ENCODE measurements at regions not wholly inside any gene's neighbourhood (a gene's known extent, or its start where the extent isn't known, plus 50 kb on each side); places are given as distances from the start of the nearest gene placed in this dataset.

DNA sequence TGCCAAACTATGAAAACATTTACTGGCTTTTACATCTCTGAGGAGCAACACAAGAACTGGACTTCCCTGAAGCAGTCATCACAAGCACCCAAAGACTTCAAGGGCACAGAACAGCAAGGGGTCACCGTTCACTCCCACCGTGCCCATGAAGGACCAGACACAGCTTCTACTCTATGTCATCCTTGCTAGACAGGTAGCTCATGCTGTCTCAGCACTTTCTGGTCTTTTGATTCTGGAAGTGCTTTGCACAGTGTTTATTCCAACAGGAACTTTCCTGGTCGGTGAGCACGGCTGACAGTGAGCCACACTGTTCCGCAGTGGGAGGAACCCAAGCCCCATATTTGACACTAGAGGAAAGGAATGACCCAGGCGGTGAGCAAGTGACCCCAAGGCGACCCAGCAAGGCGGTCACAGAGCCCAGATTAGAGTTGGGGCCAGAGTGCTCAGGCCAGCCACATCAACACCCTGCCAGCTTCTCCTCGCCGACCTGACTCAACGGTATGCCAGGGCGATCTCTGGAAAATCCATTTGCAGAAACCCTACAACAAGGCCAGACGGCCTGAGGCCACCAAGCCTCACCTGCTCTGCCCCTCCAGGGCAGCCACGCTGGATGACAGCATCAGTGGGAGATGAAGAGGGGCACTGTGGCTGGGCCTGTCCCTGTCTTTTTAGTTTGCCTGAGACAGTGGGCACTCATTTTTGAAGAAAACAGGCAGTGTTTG is 318.6 kb downstream of the TCERG1L start:
- DNase-seq = no peak

DNA sequence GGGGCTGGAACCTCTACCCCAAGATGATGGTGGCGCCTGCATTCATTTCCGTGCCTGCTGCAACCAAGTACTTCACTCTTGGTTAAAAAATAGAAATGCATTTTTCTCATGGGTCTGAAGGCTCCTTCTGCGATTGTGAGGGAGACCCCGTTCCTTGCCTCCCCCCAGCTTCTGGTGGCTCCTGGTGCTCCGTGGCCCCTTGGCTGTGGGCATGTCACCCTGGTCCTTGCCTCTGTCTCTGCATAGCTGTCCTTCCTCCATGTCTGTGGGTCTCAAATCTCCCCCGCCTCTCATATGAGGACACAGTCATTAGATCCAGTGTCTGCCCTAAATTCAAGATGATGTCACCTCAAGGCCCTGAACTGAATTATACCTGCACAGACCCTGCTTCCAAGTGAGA is 317.9 kb downstream of the TCERG1L start:
- no peak for DNase-seq

DNA sequence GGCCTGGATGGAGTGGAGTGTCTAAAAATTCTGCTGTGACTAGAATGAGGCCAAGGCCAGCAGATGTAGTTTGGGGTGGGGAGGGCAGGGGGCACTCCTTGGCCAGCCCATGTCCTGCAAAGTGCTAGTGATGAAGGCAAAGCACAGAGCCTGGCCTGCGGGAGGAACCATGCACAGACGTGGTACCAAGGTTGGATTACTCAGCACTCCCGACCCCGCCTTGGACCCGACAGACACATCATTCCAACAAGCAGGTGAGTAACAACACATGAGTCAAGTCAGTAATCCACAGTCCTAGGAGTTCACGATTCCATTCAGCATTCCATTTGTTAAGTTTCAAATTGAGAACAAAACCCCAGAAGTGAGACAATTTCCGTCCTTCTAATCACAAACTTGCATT is 317.3 kb downstream of the TCERG1L start:
- no peak for DNase-seq

DNA sequence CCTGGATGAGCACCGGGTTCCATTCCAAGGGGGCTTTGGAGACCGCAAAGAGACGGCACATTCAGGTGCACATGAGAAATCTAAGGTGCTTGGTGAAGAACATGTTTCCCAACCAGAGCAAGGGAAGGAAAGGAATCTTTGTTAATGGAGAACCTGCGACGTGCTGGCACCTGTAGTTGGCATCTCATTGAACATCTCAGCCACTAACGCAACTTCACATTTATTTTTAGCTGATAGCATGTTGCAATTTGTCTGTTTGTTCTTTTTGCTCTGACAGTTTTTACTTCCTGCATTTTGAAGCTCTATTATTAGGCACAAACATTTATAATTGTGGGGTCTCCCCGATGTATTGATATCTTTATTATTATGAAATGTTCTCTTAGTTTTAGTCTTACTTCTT is 316.7 kb downstream of the TCERG1L start:
- DNase-seq = no peak

DNA sequence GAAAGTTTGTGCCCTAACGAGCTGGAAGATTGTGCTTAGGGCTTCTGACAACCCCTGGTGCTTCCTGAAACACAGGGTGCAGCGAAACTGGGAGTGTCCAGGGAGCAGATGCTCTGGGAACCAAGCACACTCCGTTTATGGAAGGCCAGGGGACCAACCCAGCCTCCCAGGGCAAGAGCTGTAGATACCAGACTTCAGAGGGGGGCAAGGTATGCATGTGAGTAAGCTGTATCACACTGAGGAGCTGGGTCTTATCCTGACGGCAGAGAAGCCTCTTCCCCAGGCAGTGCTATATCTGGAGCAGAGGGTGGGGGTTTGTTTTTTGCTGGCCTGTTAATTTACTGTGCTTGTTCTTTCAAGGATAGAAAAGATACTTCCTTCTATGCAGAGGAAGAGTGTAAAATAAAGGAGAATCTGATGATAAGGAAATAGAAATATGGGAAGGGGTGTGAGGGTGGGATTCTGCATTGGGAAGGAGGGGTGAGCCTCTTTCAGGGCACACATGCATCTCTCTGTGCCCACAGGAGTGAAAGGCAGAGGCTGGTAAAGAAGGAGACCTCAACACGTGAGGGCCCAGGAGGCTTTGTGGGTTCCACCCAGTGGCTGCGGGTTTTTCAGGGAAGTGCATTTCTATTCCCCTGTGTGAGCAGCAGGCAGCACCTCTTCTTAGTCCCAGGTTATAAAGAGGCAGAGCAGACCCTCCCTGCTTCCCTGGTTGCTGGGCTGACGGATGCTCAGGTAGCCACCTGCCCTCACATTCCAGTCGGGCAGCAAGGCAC is 314.1 kb downstream of the TCERG1L start:
- DNase-seq = no peak

DNA sequence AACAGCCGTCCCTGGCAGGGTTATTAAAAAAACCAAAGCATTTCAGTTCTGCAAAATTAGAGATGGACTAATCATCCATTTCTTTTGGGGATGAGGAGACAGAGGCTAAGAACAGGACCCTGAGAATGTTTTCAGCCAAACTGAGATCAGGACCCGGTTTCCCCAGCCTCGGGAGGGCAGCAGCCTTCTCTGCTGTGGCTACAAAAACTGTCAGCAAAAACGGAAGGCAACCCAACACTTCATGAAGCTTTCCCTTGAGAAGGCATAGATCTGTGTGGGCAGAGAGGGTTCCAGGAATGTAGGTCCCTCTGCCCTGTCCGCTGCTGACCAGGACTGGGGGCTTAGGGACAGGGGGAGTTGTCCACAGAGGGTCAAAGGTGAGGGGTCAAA is 313.5 kb downstream of the TCERG1L start:
- DNase-seq = no peak

DNA sequence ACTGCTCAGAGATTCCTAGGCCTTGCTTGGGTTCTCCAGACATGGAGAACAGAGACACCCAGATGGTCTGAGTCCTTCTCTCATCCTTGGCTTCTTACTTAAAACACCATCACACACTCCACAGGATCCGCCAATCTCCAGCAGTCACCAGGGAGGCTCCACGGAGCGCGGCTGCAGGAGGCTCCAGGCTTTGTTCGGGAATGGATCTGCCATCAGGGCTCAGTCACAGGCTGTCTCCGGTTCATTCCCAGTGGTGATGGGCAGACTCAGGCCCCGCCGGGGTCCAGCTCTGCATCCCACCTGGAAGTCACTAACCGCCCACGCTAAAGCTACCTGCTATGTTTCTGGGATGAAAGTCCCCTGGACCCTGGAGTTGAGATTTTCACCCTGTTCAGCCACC is 312.9 kb downstream of the TCERG1L start:
- DNase-seq = no peak

DNA sequence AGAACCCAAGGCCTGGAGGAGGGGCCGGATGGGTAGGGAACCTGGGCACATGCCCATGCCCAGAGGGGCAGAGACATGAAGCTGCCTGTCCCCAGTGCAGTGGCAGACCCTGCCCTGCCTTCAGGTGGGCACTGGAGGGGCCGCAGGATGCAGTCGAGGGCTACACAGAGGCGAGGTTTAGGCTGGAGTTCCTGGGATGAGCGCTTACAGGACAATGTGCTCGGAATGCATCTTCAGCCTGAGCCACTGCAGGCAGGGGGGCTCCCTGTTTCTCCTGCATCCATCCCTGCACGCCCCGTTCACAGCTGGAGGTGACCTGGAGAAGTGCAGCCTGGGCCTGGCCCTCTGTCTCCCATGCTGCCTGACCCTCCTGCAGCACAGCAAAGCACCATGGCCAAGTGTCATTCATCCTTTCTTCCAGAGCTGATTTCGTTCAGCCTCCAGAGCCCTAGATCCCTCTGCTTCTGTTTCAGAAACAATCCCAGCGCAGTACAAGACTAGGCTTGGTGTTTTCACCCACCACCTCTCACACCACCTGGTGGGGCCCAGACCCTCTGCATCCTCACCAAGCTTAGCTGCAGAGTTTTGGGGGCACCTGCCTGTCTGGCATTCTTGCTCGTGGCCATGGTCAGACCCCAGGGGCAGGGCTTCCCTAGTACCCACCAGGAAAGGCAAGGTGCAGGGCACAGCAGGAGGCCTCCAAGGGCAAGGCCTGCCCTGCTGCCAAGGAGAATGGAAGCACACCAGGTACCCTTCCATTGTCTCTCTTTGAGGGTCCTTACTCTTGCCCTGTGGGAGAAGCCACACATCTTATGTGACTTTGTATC is 311.9 kb downstream of the TCERG1L start:
- DNase-seq = no peak

DNA sequence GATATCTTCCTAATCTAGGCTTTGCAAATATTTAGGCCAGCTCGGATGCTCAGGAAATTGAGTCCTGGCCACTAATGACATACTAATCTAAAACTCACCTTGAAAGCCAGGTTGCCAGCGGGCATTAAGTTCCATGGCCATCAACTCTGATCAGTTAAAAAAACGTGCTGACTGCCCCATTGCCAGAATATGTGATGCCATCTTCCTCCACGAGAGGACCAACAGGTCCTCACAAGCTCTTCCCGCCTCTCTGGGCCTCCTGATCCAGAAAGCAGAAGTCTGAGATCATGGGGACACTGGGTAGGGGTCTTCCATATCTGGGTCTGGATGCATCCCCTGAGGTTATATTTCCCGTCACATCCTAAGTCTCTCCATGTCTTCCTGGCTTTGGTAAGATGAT is 311.3 kb downstream of the TCERG1L start:
- DNase-seq = no peak

DNA sequence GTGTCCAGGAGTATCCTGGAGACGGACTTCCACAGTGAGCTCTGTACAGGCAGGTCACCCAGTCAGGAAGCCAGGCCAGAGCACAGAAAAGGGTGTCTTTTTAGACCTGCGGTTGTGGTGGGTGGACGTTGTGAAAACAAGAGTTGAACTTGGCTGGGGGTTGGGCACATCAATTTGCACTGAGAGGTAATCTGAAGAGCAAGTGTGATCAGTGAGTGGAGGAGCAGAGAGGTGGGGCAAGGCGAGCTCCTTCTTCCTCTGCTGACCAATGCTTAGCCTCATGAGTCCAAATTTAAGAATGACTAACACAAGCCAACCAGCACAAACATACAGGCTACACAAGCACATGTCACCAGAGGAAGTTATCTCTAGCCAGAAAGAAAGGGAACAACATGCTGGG is 310.8 kb downstream of the TCERG1L start:
- no peak for DNase-seq

DNA sequence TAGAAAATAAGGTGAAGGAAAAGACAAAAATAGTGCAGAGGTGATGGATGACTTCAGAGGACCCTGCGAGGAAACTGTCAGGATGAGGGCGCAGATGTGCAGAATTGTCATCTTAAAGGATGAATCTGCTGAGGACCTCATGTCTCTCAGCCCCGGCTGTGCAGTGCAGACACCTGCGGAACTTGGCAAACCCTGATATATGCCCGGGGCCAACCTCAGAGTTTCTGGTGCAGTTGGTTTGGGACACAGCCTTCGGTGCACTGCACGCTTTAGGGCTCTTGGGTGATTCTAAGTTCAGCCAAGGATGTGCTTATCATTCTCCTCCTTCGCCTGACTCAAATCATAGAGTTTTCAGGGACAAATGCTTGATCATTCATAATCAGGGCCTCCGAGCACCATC is 310.1 kb downstream of the TCERG1L start:
- no peak for DNase-seq

DNA sequence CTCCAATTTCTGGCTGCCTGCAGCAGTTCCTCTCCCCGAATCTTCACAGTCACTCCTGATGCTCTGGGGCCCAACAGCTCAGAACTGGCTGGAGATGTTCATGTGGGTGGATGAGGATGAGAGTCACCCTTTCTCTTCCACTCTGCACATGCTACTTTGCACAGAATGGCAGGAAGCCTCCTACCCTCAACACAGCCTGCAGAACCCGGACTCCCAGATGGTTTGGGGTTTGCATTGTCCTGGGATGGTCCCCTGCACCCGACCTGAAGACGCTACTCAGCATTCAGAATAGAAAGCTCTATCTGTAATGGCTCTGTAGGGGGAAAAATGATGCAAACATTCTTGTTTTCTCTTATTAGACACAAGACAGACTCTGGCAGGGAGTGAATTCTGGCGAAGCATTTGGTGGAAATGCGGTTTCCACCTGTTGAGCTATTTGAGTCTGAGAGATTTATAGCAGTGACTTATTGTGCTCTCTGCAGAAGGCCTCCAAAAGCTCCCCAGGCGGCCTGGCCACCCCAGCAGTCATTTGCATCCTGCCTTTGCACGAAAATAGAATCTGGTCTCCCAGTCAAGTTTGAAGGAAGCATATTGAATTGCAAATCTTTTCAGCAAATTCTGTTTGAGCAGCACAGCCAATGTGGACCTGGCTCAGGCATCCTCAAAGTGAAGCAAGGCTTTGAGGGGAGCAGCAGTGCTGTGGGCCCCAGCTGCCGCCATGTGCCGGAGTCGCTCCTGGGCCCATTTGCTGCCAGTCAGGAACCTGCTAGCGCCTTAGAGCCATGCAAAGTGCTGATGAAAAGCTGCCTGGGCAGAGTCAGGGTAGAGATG is 309.3 kb downstream of the TCERG1L start:
- no peak for DNase-seq

DNA sequence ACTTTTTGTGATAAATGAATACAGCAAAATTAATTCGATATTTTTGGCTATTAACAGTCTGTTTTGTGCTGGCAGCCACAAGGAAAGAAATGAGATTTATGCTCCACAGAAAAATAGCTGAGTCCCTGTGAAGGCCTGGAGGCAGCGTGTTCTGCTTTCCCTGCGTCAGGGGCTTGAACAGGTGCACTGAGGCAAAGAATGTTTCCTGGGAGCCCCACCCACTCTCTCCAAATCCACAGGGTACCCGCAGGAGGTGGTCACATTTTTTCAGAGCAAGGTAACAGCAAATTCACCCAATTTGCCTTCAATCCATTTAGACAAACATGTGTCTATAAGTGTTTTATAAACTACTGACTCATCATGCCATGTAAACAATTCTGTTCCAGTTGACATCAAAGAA is 308.1 kb downstream of the TCERG1L start:
- DNase-seq = no peak

DNA sequence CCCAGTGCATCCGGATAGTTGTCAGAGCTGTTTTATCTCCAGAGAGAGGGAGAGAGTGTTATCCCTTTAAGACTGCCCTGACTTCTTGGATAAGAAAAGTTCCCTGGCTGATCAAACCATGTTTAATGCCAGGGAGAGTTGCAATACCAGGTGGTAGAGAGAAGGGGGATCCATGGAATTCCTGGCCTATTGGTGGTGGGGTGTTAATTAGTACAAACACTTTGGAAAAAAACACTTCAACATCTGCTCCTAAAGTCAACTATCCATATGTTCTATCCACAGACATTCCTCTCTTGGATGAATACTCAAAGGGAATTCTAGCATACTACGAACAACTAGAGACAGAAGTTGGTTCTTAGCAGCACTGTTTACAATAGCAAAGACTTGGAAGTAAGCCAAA is 307.2 kb downstream of the TCERG1L start:
- no peak for DNase-seq

DNA sequence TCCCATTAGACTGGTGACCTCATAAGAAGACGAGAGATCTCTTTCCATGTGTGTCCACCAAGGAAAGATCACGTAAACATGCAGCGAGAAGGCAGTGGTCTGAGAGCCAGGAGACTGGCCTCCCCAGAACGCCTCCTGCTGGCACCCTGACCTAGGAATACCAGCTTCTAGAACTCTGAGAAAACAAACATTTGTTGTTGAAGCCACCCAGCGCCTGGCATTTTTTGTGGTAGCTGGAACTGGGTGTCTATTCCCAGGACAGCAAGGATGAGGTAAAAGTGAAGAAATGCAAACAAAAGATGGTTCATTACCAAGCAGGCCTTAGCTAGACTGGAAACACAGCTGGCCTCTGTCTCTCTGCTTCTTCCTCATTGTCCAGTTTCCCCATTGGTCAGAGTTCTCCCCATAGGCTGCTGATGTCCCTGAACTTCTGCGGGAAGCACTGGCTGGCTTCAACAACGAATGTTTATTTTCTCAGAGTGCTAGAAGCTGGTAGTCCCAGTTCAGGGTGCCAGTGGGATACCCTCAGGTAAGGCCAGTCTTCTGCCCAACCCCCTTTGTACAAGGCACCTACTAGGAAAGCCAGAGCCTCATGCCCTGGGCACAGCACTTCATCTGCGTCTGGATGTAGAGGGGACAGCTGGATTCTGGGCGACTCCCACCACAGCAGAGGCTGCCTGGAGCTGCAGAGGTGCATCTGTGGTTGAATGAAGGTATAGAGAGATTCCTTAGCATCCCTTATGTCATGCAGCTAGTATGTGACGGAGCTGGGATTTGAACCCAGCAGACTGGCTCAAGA is 304.9 kb downstream of the TCERG1L start:
- no peak for DNase-seq

DNA sequence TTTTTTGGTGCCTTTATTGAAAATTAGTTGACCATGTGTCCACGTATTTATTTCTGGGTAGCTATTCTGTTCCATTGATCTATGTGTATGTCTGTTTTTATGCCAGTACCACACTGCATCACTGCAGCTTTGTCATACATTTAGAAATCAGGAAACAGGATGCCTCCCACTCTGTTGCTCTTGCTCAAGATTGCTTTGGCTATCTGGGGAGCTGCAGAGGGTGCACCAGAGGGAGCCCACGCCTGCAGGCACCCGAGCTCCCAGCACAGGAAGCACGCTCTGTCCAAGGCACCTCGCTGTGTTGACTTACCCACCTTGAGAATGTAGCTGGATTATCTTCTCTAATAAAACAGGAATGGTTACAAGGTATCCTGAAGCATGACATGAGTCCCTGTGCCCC is 301.7 kb downstream of the TCERG1L start:
- no peak for DNase-seq

DNA sequence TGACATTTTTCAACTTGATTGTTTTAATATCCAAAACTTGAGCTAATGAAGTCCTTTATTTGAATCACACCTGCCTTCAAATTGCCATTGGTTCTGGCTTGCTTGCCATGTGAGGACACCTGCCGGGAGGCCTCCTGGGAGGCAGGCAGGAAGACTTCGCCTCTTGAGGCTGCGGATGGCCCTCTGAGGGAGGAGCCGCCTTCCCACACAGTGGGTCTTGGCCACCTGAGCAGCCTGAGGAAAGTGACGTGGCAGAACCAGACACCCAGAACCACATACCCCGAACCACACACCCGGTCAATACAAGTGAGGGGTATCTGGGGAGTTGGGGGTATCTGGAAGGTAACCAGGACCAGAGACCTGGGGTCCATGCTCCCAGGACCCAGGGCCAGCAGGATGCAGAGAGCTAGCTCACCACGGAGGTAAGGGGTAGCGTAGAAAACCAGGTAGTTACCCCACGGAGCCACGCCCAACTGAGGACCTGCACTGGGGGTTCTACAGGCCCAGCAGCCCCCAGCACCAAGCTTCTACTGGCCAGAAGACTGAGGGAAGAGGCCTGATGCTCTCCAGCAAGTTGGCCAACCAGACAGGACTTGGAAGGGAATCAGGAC is 300.5 kb downstream of the TCERG1L start:
- DNase-seq = no peak

DNA sequence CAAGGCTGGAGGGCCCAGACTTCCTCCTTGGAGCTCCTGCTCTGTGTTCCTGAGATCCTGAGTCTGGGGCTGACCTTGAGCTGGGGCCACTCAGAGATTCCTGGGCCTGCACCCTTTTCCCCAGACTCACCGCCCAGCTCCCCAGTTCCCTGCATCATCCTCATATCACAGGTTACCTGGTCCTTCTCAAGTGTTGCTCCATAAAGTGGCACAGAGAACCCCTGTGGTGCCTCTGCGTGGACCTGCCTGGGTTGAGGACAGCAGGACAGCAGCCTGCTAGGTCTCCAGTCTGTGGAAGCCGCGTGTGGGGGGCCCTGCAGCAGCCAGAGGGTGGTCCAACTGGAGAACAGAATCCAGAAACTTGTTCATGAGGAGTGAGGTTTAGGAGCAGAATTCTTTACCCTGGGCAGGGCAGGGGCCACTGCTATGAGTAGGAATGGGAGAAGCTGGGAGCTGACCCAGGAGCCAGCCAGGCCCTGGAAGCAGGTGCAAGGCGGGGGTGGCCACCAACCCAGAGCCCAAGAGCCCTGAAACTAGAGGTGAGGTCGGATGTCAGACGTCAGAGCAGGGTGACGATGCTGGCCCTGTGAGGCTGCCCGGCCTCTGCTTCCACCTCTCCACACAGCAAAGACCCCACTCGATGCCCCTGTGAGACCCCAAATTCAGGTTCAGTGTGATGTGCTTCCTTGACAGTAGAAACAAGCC is 299.4 kb downstream of the TCERG1L start:
- DNase-seq = no peak

DNA sequence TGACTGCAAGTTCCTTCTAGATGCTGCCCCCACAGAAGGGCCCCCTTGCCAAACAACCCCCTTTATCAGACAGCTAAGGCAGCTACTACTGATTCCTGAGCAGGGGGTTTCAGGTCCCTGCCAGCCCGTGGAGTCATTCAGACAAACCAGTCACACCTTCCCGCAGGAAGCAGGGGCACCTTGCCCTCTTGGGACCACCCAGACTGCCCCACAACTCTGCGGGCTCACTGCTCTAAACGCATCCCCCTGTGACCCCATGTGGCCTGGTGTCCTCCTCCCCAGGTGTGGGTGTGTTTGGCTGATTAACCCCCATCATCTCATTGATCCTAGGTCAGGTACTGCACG is 298.9 kb downstream of the TCERG1L start:
- DNase-seq = no peak

DNA sequence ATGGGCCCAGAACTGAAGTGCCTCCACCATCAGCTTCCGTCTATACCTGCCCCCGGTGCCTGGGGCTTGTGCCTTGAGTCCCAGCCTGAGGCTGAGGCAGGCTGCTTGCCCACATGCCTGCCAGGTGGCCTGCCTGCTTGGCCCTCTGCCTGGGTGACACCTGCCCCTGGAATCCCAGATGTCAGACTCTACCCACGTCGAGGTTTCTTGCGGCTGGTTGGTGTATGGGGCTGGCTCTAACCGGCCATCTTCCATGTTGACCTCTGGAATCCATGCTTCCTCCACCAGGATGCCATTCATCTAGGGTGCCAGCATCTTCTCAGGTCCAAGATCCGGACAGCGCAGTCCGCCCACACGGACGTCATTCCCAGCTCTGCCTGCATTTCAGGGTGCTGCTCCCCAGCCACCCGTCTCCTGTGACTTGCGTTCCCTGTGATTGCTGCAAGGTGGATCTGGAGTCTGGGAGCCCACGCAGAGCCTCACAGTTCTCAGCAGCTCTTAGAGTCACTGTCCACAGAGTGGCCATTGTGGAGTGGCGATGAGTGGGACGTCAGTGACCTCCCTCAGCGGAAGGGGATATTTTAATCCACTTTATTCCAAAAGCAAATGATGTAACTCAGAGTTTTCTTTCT is 298.1 kb downstream of the TCERG1L start:
- DNase-seq = no peak

DNA sequence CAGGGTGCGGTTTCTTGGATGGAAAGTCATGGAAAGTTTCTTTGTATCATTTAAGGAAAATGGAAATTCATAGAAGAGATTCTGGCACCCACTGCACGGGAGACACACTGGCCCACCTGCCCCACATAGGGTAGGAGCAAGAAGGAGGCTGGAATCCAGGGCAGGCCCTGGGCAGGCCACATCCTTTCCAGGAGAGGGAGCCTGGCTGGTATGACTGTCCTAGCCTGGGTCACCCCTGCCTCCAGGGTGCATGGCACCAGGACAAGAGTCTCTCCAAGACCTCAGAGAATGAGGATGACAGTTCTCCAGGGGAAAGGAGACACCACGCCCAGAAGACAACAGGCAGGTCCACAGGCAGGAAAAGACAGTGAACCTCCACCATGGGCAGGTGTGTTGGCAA is 297.2 kb downstream of the TCERG1L start:
- DNase-seq = no peak
